ENCODE measurements at regions not wholly inside any gene's neighbourhood (a gene's known extent, or its start where the extent isn't known, plus 50 kb on each side); places are given as distances from the start of the nearest gene placed in this dataset.
"Not testable (repeated sequence)": the region's sequence is repeated elsewhere in the genome, so short reads cannot be mapped to it uniquely, and the experiment has no call there.

GRCh38 chrX:42362219-42362618 is 415.7 kb downstream of the PPP1R2C start:
- Mint-ChIP-seq H3K27me3 (no peaks in the 10 kb centered on the region), H3K9me3 (no peaks in the 10 kb centered on the region), H3K27ac (no peak overlapping the region), H3K4me3 (no peak overlapping the region), H3K4me1 (ENCODE audit: unreplicated experiment) (no peaks in the 10 kb centered on the region), H3K36me3 (no peaks in the 10 kb centered on the region)
- TF ChIP-seq CTCF (conservative IDR thresholded peaks at IDR 0.05), result no peak
- DNase-seq (ENCODE audit: extremely low spot score, unreplicated experiment), result no peak

GRCh38 chrX:42342981-42343380 is 419.6 kb upstream of the CASK start:
- DNase-seq (ENCODE audit: extremely low spot score, unreplicated experiment); H3K9me3 Mint-ChIP-seq; H3K36me3 Mint-ChIP-seq; H3K4me1 Mint-ChIP-seq (ENCODE audit: unreplicated experiment); H3K27me3 Mint-ChIP-seq; H3K27ac Mint-ChIP-seq; H3K4me3 Mint-ChIP-seq: not testable (repeated sequence)
